ENCODE measurements at regions not wholly inside any gene's neighbourhood (a gene's known extent, or its start where the extent isn't known, plus 50 kb on each side); places are given as distances from the start of the nearest gene placed in this dataset.

GRCh38 chr9:14432666-14433350 lies 118.9 kb upstream of the NFIB start:
- no peak for DNase-seq (ENCODE audit: low read depth, low spot score)

GRCh38 chr9:14428781-14429230 lies 114.9 kb upstream of the NFIB start:
- DNase-seq (ENCODE audit: low read depth, low spot score) = peak; percentile 50

GRCh38 chr9:14427419-14427818 lies 113.5 kb upstream of the NFIB start:
- DNase-seq (ENCODE audit: low read depth, low spot score) = no peak

- DNase-seq (ENCODE audit: low read depth, low spot score) = no peak
These were observed 111.0 kb upstream of the NFIB start for GRCh38 chr9:14424983-14425382.

GRCh38 chr9:14424289-14424688 lies 110.3 kb upstream of the NFIB start:
- no peak for DNase-seq (ENCODE audit: low read depth, low spot score)

- no peak for DNase-seq (ENCODE audit: low read depth, low spot score)
These were observed 109.9 kb upstream of the NFIB start for GRCh38 chr9:14423815-14424261.

- no peak for DNase-seq (ENCODE audit: low read depth, low spot score)
These were observed 107.3 kb upstream of the NFIB start for GRCh38 chr9:14421291-14421690.

- no peak for DNase-seq (ENCODE audit: low read depth, low spot score)
These were observed 105.3 kb upstream of the NFIB start for GRCh38 chr9:14418941-14419937.

GRCh38 chr9:14418301-14418940 lies 104.5 kb upstream of the NFIB start:
- DNase-seq (ENCODE audit: low read depth, low spot score) = no peak

GRCh38 chr9:14417237-14417636 lies 103.3 kb upstream of the NFIB start:
- no peak for DNase-seq (ENCODE audit: low read depth, low spot score)

GRCh38 chr9:14415947-14416346 lies 102.0 kb upstream of the NFIB start:
- DNase-seq (ENCODE audit: low read depth, low spot score) = no peak

GRCh38 chr9:14413812-14414211 lies 99.9 kb upstream of the NFIB start:
- DNase-seq (ENCODE audit: low read depth, low spot score) = no peak

GRCh38 chr9:14412775-14413174 lies 98.8 kb upstream of the NFIB start:
- DNase-seq (ENCODE audit: low read depth, low spot score) = no peak

GRCh38 chr9:14406463-14406862 lies 92.5 kb upstream of the NFIB start:
- DNase-seq (ENCODE audit: low read depth, low spot score) = no peak

- DNase-seq (ENCODE audit: low read depth, low spot score) = no peak
These were observed 91.3 kb upstream of the NFIB start for GRCh38 chr9:14405176-14405706.

- DNase-seq (ENCODE audit: low read depth, low spot score) = no peak
These were observed 89.1 kb upstream of the NFIB start for GRCh38 chr9:14403081-14403480.

- DNase-seq (ENCODE audit: low read depth, low spot score) = no peak
These were observed 88.6 kb upstream of the NFIB start for GRCh38 chr9:14402583-14402982.

GRCh38 chr9:14401911-14402310 lies 88.0 kb upstream of the NFIB start:
- no peak for DNase-seq (ENCODE audit: low read depth, low spot score)

- peak; percentile 90 for DNase-seq (ENCODE audit: low read depth, low spot score)
These were observed 86.7 kb upstream of the NFIB start for GRCh38 chr9:14400658-14400995.

- DNase-seq (ENCODE audit: low read depth, low spot score) = no peak
These were observed 86.1 kb upstream of the NFIB start for GRCh38 chr9:14399756-14400657.

- no peak for DNase-seq (ENCODE audit: low read depth, low spot score)
These were observed 84.5 kb upstream of the NFIB start for GRCh38 chr9:14398473-14398872.
